ENCODE measurements at regions not wholly inside any gene's neighbourhood (a gene's known extent, or its start where the extent isn't known, plus 50 kb on each side); places are given as distances from the start of the nearest gene placed in this dataset.

- no peak for TF ChIP-seq CTCF (IDR thresholded peaks at IDR 0.05; ENCODE audit: extremely low read depth, low read depth, low read length)
- H3K4me1 ChIP-seq (ENCODE audit: insufficient read depth, low read length): no peaks in the 10 kb centered on the region
- H3K4me3 ChIP-seq (ENCODE audit: insufficient read depth, low read length): no peak overlapping the region
Measured at GRCh38 chr2:192828947-192829346, 634.2 kb upstream of the TMEFF2 start.

GRCh38 chr2:192828175-192828574, 633.4 kb upstream of the TMEFF2 start:
- H3K4me1 ChIP-seq (ENCODE audit: insufficient read depth, low read length): no peaks in the 10 kb centered on the region
- H3K4me2 ChIP-seq (ENCODE audit: insufficient read depth, low read length): no peak overlapping the region
- no peaks in the 10 kb centered on the region for H4K20me1 ChIP-seq (ENCODE audit: insufficient read depth, low read length)
- peaks cover 3% of the 10 kb centered on the region for H3K9me3 ChIP-seq (ENCODE audit: low read depth, low read length)
- H3K36me3 ChIP-seq (ENCODE audit: insufficient read depth, low read length): no peaks in the 10 kb centered on the region
- no peaks in the 10 kb centered on the region for H3K27me3 ChIP-seq (ENCODE audit: insufficient read depth, low read length)
- no peak overlapping the region for H3K4me3 ChIP-seq (ENCODE audit: insufficient read depth, low read length)
- no peak for TF ChIP-seq CTCF (IDR thresholded peaks at IDR 0.05; ENCODE audit: extremely low read depth, low read depth, low read length)
- no peak for DNase-seq (ENCODE audit: insufficient read length, low spot score, missing footprints)
- no peak overlapping the region for H2AFZ ChIP-seq (ENCODE audit: low read length)
- no peaks in the 10 kb centered on the region for H3K79me2 ChIP-seq (ENCODE audit: insufficient read depth, low read length)
- H3K27ac ChIP-seq (ENCODE audit: low read depth, low read length): no peak overlapping the region

More at GRCh38 chr2:192828947-192829346, 634.2 kb upstream of the TMEFF2 start:
- DNase-seq (ENCODE audit: insufficient read length, low spot score, missing footprints): no peak
- Histone ChIP-seq H3K27ac (ENCODE audit: low read depth, low read length) (no peak overlapping the region), H4K20me1 (ENCODE audit: insufficient read depth, low read length) (no peaks in the 10 kb centered on the region), H3K36me3 (ENCODE audit: insufficient read depth, low read length) (no peaks in the 10 kb centered on the region), H2AFZ (ENCODE audit: low read length) (no peak overlapping the region), H3K27me3 (ENCODE audit: insufficient read depth, low read length) (no peaks in the 10 kb centered on the region), H3K9me3 (ENCODE audit: low read depth, low read length) (peaks cover 3% of the 10 kb centered on the region), H3K4me2 (ENCODE audit: insufficient read depth, low read length) (no peak overlapping the region), H3K79me2 (ENCODE audit: insufficient read depth, low read length) (no peaks in the 10 kb centered on the region)

- TF ChIP-seq CTCF (IDR thresholded peaks at IDR 0.05; ENCODE audit: extremely low read depth, low read depth, low read length): no peak
- no peak overlapping the region for H2AFZ ChIP-seq (ENCODE audit: low read length)
Measured at GRCh38 chr2:192827735-192828134, 633.0 kb upstream of the TMEFF2 start.

GRCh38 chr2:192814376-192814775, 619.6 kb upstream of the TMEFF2 start:
- Histone ChIP-seq H3K79me2 (ENCODE audit: insufficient read depth, low read length) (no peaks in the 10 kb centered on the region), H2AFZ (ENCODE audit: low read length) (no peak overlapping the region), H3K27me3 (ENCODE audit: insufficient read depth, low read length) (no peaks in the 10 kb centered on the region), H3K4me2 (ENCODE audit: insufficient read depth, low read length) (no peak overlapping the region), H3K27ac (ENCODE audit: low read depth, low read length) (no peak overlapping the region), H3K9me3 (ENCODE audit: low read depth, low read length) (peaks cover 3% of the 10 kb centered on the region), H3K4me1 (ENCODE audit: insufficient read depth, low read length) (no peaks in the 10 kb centered on the region), H3K4me3 (ENCODE audit: insufficient read depth, low read length) (no peak overlapping the region), H4K20me1 (ENCODE audit: insufficient read depth, low read length) (no peaks in the 10 kb centered on the region), H3K36me3 (ENCODE audit: insufficient read depth, low read length) (no peaks in the 10 kb centered on the region)
- DNase-seq (ENCODE audit: insufficient read length, low spot score, missing footprints): no peak
- no peak for TF ChIP-seq CTCF (IDR thresholded peaks at IDR 0.05; ENCODE audit: extremely low read depth, low read depth, low read length)

More at GRCh38 chr2:192827735-192828134, 633.0 kb upstream of the TMEFF2 start:
- H3K9me3 ChIP-seq (ENCODE audit: low read depth, low read length): peaks cover 3% of the 10 kb centered on the region
- no peak overlapping the region for H3K4me3 ChIP-seq (ENCODE audit: insufficient read depth, low read length)
- no peak overlapping the region for H3K27ac ChIP-seq (ENCODE audit: low read depth, low read length)
- no peaks in the 10 kb centered on the region for H3K79me2 ChIP-seq (ENCODE audit: insufficient read depth, low read length)
- H3K4me1 ChIP-seq (ENCODE audit: insufficient read depth, low read length): no peaks in the 10 kb centered on the region
- H3K4me2 ChIP-seq (ENCODE audit: insufficient read depth, low read length): no peak overlapping the region
- H4K20me1 ChIP-seq (ENCODE audit: insufficient read depth, low read length): no peaks in the 10 kb centered on the region
- no peaks in the 10 kb centered on the region for H3K36me3 ChIP-seq (ENCODE audit: insufficient read depth, low read length)
- peak; percentile 17 for DNase-seq (ENCODE audit: insufficient read length, low spot score, missing footprints)
- H3K27me3 ChIP-seq (ENCODE audit: insufficient read depth, low read length): no peaks in the 10 kb centered on the region

Measured in osteoblast (primary cell).